ACC112 (cell line): ENCODE measurements at regions not wholly inside any gene's neighbourhood (a gene's known extent, or its start where the extent isn't known, plus 50 kb on each side); places are given as distances from the start of the nearest gene placed in this dataset.
A peak's percentile ranks its signal among the peaks of the same experiment; 100 is the strongest.

Experiments used
- H2AFZ ChIP-seq: fragments of 200-600 bp; sonication (generic); one replicate; pipeline ENCODE4 v1.6.0; 2017; ENCODE audit warnings: antibody characterized with exemption, low read length; ENCODE audit not compliant: unreplicated experiment
- H3K27ac ChIP-seq: fragments of 200-600 bp; sonication (generic); 2 replicates; pipeline ENCODE4 v1.5.1; 2014; ENCODE audit warnings: low read depth, mild to moderate bottlenecking, antibody characterized with exemption, low read length, moderate library complexity
- H3K27me3 ChIP-seq: fragments of 200-600 bp; sonication (generic); 2 replicates; pipeline ENCODE4 v1.6.1; 2014; ENCODE audit warnings: mild to moderate bottlenecking, antibody characterized with exemption, low read length, moderate library complexity, mixed read lengths; ENCODE audit not compliant: insufficient read depth
- H3K36me3 ChIP-seq: fragments of 200-600 bp; sonication (generic); 2 replicates; pipeline ENCODE4 v1.6.1; 2016; ENCODE audit warnings: mild to moderate bottlenecking, antibody characterized with exemption, low read length, moderate library complexity, mixed read lengths; ENCODE audit not compliant: insufficient read depth
- H3K4me1 ChIP-seq: fragments of 200-600 bp; sonication (generic); one replicate; pipeline ENCODE4 v1.6.1; 2016; ENCODE audit warnings: low read length, mixed read lengths; ENCODE audit not compliant: insufficient read depth, unreplicated experiment, control insufficient read depth
- H3K4me3 ChIP-seq: fragments of 200-600 bp; sonication (generic); 2 replicates; pipeline ENCODE4 v1.5.1; 2014; ENCODE audit warnings: mild to moderate bottlenecking, low read depth, low read length
- H3K79me2 ChIP-seq: fragments of 200-600 bp; sonication (generic); one replicate; pipeline ENCODE4 v1.6.0; 2016; ENCODE audit warnings: low read length; ENCODE audit not compliant: control insufficient read depth, unreplicated experiment, insufficient read depth

DNA sequence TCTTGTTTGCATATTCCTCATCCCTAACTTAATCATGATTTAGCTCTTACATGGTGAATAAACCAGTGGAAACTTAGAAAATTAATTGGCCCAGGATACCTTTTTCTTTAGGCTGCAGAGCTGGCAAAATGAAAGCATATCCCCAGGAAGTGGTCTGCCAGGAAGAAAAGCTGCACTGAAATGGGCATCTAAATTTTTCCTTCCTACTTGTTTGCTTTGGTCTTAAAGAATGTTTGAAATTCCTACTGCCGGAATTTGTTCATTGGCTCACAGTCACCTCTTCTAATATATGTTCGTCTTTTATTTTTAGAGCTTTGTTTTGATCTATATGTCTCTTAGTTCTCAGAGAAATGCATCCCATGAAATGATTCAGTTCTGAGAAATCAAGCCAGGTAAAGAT is 113.2 kb upstream of the ELL2 start:
- Histone ChIP-seq H3K4me1 (peaks cover 63% of the 10 kb centered on the region), H3K4me3 (0 out of 2 replicates have a peak overlapping the region, but pooled peaks have one; percentile 8), H2AFZ (no peak overlapping the region), H3K27me3 (no peaks in the 10 kb centered on the region), H3K79me2 (no peaks in the 10 kb centered on the region), H3K27ac (no peak overlapping the region), H3K36me3 (no peaks in the 10 kb centered on the region)

DNA sequence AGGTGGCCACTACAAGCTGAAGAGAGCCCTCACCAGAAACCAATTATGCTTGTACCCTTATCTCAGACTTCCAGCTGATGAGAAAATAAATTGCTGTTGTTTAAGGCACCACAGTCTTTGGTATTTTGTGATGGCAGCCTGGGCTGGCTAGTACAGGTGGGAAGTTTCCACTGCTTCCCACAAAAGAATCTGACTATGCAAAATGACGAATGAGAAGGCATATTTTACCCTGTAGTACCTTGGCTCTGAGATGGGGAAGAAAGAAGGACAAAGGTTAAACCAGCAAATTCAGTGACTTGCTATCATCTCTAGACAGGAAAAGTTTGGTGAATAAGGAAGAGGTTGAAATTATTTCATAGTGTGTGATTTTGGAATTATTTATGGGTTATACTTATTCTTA is 112.8 kb upstream of the ELL2 start:
- no peaks in the 10 kb centered on the region for H3K27me3 ChIP-seq
- peaks cover 59% of the 10 kb centered on the region for H3K4me1 ChIP-seq
- H3K36me3 ChIP-seq = no peaks in the 10 kb centered on the region
- H3K27ac ChIP-seq = no peak overlapping the region
- no peak overlapping the region for H2AFZ ChIP-seq
- H3K4me3 ChIP-seq = 0 out of 2 replicates have a peak overlapping the region, but pooled peaks have one; percentile 8
- no peaks in the 10 kb centered on the region for H3K79me2 ChIP-seq

DNA sequence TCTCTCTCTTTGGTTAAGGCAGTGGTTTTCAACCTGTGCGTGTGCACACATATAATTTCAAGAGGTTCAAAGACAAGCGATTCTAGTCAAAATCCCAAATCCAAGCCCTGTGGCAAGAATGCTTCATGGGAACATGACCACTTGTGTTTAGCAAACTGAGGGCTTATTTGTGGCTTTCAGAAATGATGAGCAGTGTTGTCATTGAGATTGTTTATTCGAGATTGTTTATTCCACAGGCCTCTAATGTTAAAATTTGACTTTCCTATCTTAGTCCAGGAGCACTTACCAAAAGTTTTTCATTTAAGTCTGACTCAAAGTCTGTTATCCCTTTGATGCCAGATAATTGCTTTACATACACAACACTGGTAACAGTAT is 111.1 kb upstream of the ELL2 start:
- Histone ChIP-seq H3K4me3 (no peak overlapping the region), H3K27me3 (no peaks in the 10 kb centered on the region), H3K4me1 (peaks cover 48% of the 10 kb centered on the region), H3K79me2 (no peaks in the 10 kb centered on the region), H3K36me3 (no peaks in the 10 kb centered on the region), H3K27ac (no peak overlapping the region), H2AFZ (no peak overlapping the region)

DNA sequence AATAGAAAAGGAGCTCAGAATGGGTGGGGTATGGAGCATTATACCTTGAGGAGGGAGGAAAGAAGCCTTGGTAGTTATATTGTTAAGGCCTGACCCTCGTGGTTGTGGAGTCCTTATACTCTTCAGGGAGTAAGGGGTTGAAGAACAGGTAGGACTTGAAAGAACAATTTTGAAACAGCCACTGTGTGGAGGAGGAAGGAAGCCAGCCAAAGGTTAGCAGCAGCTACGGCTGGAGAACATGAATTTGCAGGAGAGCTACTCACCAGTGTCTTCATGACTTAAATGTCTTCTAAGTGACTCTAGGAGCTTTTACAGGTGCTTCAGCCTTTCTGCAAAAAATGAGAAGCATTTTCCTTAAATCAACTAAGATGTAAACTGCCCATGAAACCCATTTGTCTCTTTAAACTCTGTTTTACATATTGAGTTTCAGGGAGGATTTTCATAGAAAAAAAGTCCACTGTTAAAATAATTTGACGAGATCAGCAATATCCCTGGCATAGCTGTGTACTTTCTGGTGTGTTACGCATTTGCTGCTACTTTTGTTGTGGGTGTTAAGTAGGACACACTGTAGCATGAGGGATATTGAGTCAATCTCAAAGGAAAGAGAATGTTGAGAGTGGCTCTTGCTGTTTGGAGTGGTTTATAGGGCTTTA is 110.6 kb upstream of the ELL2 start:
- peaks cover 48% of the 10 kb centered on the region for H3K4me1 ChIP-seq
- H3K4me3 ChIP-seq = no peak overlapping the region
- H3K79me2 ChIP-seq = no peaks in the 10 kb centered on the region
- H3K27ac ChIP-seq = no peak overlapping the region
- H3K36me3 ChIP-seq = no peaks in the 10 kb centered on the region
- H3K27me3 ChIP-seq = no peaks in the 10 kb centered on the region
- H2AFZ ChIP-seq = no peak overlapping the region

DNA sequence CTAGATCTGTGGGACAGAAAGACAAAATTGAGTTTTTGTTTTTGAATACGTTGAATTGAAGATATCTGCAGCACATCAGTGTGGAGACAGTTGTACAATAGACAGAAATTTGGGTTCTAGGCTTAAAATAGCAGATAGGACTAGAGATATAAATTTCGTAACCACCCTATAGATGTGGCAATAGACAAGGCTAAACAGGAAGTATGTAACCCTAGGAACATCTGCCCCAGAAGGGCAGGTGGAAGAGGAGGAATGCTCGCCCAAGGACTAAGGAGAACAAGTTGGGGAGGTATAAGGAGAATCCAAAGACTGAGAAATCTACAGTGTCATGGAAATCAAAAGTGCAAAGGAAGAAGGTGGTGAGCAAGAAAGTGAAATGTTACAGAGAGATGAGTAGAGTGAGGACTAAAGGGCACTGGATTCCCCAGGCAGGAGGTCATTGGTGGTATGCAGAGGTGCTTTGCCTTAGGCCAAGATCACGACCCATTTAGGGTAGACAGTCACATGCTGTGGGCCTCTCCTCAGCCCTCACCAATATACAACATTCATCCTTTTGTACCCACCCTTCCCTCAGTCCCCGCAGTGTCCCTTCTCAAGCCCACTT is 109.1 kb upstream of the ELL2 start:
- H3K36me3 ChIP-seq = no peaks in the 10 kb centered on the region
- peaks cover 52% of the 10 kb centered on the region for H3K4me1 ChIP-seq
- peaks cover 3% of the 10 kb centered on the region for H3K79me2 ChIP-seq
- peak overlapping the region; percentile 26; the same call in 1 of the 2 replicates for H3K27ac ChIP-seq
- no peak overlapping the region for H3K4me3 ChIP-seq
- no peaks in the 10 kb centered on the region for H3K27me3 ChIP-seq
- H2AFZ ChIP-seq = no peak overlapping the region

DNA sequence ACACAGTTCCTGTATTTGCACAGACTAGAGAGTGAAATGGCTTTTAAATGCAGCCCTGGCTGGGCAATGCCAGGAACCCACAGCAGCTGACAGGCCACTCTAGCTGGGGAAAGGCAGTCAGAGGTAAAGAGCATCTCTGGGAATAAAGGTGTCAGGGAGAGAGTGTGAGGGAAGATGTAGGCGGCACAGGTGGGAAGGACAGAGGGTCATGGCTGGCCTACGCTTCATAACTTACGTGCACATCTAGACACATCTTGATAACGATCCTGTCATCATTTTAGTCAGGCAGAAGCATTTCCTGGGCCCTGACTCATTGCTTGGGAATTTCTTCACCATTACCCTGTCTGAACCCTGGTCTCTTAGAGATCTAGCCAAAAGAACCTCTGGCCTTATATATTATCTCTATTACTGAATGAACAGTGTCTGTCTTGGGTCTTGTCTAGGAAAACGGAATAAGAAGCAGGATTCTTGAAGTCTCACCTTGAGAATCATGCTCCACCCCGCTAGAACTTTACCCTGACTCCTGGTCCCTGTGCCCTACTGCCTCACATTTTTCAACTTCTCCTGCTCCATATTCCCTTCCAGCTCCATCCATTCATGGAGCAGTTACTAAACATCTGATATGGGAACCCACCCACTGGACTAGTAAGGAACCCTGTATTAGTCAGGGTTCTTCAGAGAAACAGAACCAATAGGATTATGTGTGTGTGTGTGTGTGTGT is 106.4 kb upstream of the ELL2 start:
- Histone ChIP-seq H3K4me1 (peaks cover 51% of the 10 kb centered on the region), H3K79me2 (peaks cover 3% of the 10 kb centered on the region), H3K27me3 (no peaks in the 10 kb centered on the region), H3K4me3 (peak overlapping the region; percentile 39), H2AFZ (no peak overlapping the region), H3K27ac (peak overlapping the region; percentile 90), H3K36me3 (no peaks in the 10 kb centered on the region)

DNA sequence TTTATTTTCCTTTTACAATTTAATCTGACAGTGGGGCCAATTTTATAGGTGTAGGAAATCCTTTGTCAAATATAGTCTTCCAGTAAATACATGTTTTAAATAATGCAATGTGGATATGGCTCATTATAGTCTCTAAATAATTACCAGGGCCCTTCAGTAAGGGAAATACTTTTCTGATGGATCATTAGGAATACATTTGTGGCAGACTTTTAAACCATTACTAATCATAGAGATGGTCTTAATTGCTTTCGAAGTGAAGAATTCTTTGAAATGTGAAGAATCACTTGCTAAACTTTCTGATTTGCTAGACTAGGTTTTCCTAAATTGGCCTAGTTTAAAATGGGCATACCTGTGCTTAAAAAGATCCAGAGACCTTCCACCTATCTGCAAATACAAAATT is 105.6 kb upstream of the ELL2 start:
- H2AFZ ChIP-seq = peak overlapping the region; percentile 2
- H3K79me2 ChIP-seq = peaks cover 3% of the 10 kb centered on the region
- peaks cover 51% of the 10 kb centered on the region for H3K4me1 ChIP-seq
- peak overlapping the region; percentile 39; the same call in 1 of the 2 replicates for H3K4me3 ChIP-seq
- no peaks in the 10 kb centered on the region for H3K36me3 ChIP-seq
- peak overlapping the region; percentile 90 for H3K27ac ChIP-seq
- no peaks in the 10 kb centered on the region for H3K27me3 ChIP-seq

DNA sequence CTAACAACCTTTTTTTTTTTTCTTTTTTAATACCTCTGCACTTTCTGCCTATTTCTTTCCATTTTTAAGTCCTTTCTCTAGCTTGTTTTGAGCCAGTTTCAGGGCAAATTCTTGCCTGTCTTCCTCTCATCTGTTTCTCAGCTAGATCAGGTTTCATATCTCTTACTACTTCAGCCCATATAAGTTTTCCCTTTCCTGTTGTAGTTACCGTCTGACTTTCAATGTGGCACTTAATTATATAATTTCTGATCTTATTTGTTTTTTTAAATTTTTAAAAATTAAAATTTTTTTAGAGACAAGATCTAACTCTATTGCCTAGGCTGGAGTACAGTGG is 104.7 kb upstream of the ELL2 start:
- H3K79me2 ChIP-seq = peaks cover 3% of the 10 kb centered on the region
- H3K4me3 ChIP-seq = no peak overlapping the region
- peak overlapping the region; percentile 35 for H2AFZ ChIP-seq
- peak overlapping the region; percentile 90 for H3K27ac ChIP-seq
- peaks cover 51% of the 10 kb centered on the region for H3K4me1 ChIP-seq
- H3K27me3 ChIP-seq = no peaks in the 10 kb centered on the region
- H3K36me3 ChIP-seq = no peaks in the 10 kb centered on the region

DNA sequence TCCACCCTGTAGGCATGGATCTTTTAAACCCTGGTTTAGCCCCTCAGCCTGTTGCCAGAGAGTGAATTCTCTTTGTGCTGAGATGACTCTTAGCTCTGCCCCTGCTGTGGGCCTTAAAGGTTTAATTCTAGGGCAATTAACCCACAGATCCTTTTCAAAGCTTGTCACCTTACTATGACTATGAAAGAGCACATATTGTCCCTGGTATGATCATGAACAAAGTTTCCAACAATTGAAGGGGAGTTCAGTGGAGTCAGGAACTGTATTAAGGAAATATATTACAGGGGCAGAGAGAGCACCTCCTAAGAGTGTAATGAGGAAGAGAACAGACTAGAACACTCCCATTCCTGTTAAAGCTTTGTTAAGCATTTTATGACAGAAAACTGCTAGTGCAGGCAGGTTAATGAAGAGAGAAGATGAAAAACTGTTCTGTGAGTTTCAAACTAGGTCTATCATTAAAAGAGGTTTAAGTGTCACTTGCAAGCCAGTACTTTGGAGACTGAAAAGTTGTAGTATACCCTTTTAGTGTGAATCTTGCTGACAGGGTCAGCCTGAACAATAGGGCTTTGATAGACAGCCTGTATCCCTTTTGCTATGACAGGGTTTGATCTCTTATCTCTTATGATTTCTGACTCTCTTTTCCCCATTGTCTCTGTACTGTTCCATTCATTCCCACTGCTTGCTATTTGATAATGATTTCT is 104.2 kb upstream of the ELL2 start:
- no peak overlapping the region for H3K4me3 ChIP-seq
- H3K4me1 ChIP-seq = peaks cover 46% of the 10 kb centered on the region
- H3K36me3 ChIP-seq = no peaks in the 10 kb centered on the region
- peak overlapping the region; percentile 35 for H2AFZ ChIP-seq
- H3K79me2 ChIP-seq = peaks cover 3% of the 10 kb centered on the region
- no peaks in the 10 kb centered on the region for H3K27me3 ChIP-seq
- H3K27ac ChIP-seq = peak overlapping the region; percentile 90

DNA sequence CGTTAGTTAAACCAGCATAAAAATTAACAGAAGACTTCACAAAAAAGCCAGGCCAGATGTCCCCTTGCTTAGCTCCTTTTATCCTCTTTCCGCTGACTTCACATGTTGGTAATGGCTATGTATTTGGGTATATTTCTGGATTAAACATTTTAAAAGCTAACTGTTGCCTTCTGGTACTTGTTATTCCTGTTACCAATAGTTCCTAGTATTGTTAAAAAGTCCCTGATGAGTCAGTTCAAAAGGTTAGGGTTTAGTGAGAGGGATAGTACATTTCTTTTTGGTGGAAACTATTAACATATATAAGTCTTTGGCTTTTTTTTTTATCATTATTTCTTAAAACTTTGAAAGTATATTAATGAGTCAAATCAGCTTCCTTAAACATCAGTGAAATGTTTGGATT is 103.2 kb upstream of the ELL2 start:
- Histone ChIP-seq H3K27ac (peak overlapping the region; percentile 90), H3K36me3 (no peaks in the 10 kb centered on the region), H2AFZ (no peak overlapping the region)

More for the DNA sequence above, 103.2 kb upstream of the ELL2 start:
- H3K79me2 ChIP-seq = peaks cover 3% of the 10 kb centered on the region
- no peaks in the 10 kb centered on the region for H3K27me3 ChIP-seq
- no peak overlapping the region for H3K4me3 ChIP-seq
- peaks cover 38% of the 10 kb centered on the region for H3K4me1 ChIP-seq
